Suprapubic skin (tissue), 4 donors: ENCODE measurements at regions not wholly inside any gene's neighbourhood (a gene's known extent, or its start where the extent isn't known, plus 50 kb on each side); places are given as distances from the start of the nearest gene placed in this dataset.

Source experiments
- DNase-seq, 2 donors: peaks; one replicate each; pipeline ENCODE4 v3.0.0-alpha.2; 2019; ENCODE audit warnings: low spot score in 2 of 2
- H3K27ac ChIP-seq: fragments of 200-600 bp; sonication (generic); one replicate; pipeline ENCODE4 v1.5.1; 2019
- H3K27me3 ChIP-seq: fragments of 200-600 bp; sonication (generic); one replicate; pipeline ENCODE4 v1.5.1; 2019
- H3K36me3 ChIP-seq: fragments of 200-600 bp; sonication (generic); one replicate; pipeline ENCODE4 v1.5.1; 2019
- H3K4me1 ChIP-seq: fragments of 200-600 bp; sonication (generic); one replicate; pipeline ENCODE4 v1.5.1; 2019
- H3K4me3 ChIP-seq: fragments of 200-600 bp; sonication (generic); one replicate; pipeline ENCODE4 v1.5.1; 2019; ENCODE audit warnings: mild to moderate bottlenecking
- H3K9me3 ChIP-seq: fragments of 200-600 bp; sonication (generic); one replicate; pipeline ENCODE4 v1.5.1; 2019
- CTCF ChIP-seq, 2 donors: fragments of 200-600 bp in 1 of 2; fragments of 450-650 bp in 1 of 2; sonication (generic) in 1 of 2; IDR thresholded peaks; one replicate each; pipeline ENCODE4 v1.5.1; 2016 to 2019; ENCODE audit warnings: antibody characterized with exemption in 2 of 2, mild to moderate bottlenecking in 1 of 2, moderate library complexity in 1 of 2
- EP300 ChIP-seq: sonication (generic); formaldehyde crosslinking; IDR thresholded peaks from one replicate; pipeline ENCODE4 v1.6.1; 2017; ENCODE audit warnings: antibody characterized with exemption
- POLR2A ChIP-seq, 2 donors: fragments of 450-650 bp; IDR thresholded peaks; one replicate each; pipeline ENCODE4 v1.6.1; 2017; ENCODE audit warnings: antibody characterized with exemption in 2 of 2, mild to moderate bottlenecking in 2 of 2, moderate library complexity in 2 of 2
- POLR2AphosphoS5 ChIP-seq, 3 donors: sonication (generic); formaldehyde crosslinking; IDR thresholded peaks; one replicate each; pipeline ENCODE4 v1.6.1; 2017; ENCODE audit warnings: antibody characterized with exemption in 3 of 3
- WGBS: methylation state at CpG from one replicate; pipeline ENCODE4 v1.1.5; 2018; 5-methylcytosine and 5-hydroxymethylcytosine counted together

GRCh38 chr3:106018102-106018501 lies 149.3 kb upstream of the CBLB start:
- Histone ChIP-seq H3K27me3 (no peaks in the 10 kb centered on the region), H3K4me3 (no peak overlapping the region), H3K36me3 (no peaks in the 10 kb centered on the region), H3K4me1 (no peaks in the 10 kb centered on the region), H3K27ac (no peak overlapping the region), H3K9me3 (no peaks in the 10 kb centered on the region)
- no peak for DNase-seq
- no peak for TF ChIP-seq CTCF (IDR thresholded peaks at IDR 0.05)
- no peak for TF ChIP-seq POLR2AphosphoS5 (IDR thresholded peaks at IDR 0.05)
- TF ChIP-seq POLR2A (IDR thresholded peaks at IDR 0.05), result no peak
- no peak for TF ChIP-seq EP300
- 82% methylated on average over 4 of the region's 4 CpGs for whole genome bisulfite sequencing

- Histone ChIP-seq H3K9me3 (no peaks in the 10 kb centered on the region), H3K27me3 (no peaks in the 10 kb centered on the region), H3K4me3 (no peak overlapping the region), H3K36me3 (no peaks in the 10 kb centered on the region), H3K4me1 (no peaks in the 10 kb centered on the region), H3K27ac (no peak overlapping the region)
- TF ChIP-seq EP300, result no peak
- TF ChIP-seq POLR2AphosphoS5 (IDR thresholded peaks at IDR 0.05), result no peak
- TF ChIP-seq CTCF (IDR thresholded peaks at IDR 0.05), result no peak
- TF ChIP-seq POLR2A (IDR thresholded peaks at IDR 0.05), result no peak
- WGBS, result 93% methylated on average over 5 of the region's 5 CpGs
- no peak for DNase-seq
Observed at GRCh38 chr3:106018929-106019550, 150.2 kb upstream of the CBLB start.

DNA sequence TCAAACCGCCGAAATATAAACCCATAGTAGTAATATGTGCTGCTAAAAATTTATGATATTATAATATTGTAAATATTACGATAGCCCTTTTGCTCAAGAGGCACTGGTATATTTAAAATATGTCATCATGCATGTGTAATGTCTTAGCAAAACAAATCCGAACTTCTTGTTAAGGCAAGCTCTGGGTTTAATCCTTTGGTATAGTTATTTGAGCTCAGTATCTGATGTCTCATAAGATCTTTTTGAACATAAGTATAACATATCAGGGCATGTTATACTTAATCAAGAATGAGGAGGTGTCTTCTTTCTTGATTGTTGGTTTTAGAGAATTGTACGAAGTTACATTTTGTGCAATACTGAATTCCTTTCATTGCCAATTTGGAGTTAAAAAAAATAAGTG lies 154.1 kb upstream of the CBLB start:
- no peaks in the 10 kb centered on the region for H3K36me3 ChIP-seq
- no peak overlapping the region for H3K27ac ChIP-seq
- H3K9me3 ChIP-seq, result no peaks in the 10 kb centered on the region
- no peaks in the 10 kb centered on the region for H3K27me3 ChIP-seq
- 80% methylated on average over 5 of the region's 5 CpGs for WGBS
- TF ChIP-seq CTCF (IDR thresholded peaks at IDR 0.05), result no peak
- TF ChIP-seq POLR2AphosphoS5 (IDR thresholded peaks at IDR 0.05), result no peak
- no peak for TF ChIP-seq POLR2A (IDR thresholded peaks at IDR 0.05)
- no peak for DNase-seq
- peaks cover 8% of the 10 kb centered on the region for H3K4me1 ChIP-seq
- no peak overlapping the region for H3K4me3 ChIP-seq

- WGBS, result 26% methylated on average over 4 of the region's 4 CpGs
- H3K27me3 ChIP-seq, result no peaks in the 10 kb centered on the region
- H3K9me3 ChIP-seq, result no peaks in the 10 kb centered on the region
- TF ChIP-seq POLR2AphosphoS5 (IDR thresholded peaks at IDR 0.05) (no peak), POLR2A (IDR thresholded peaks at IDR 0.05) (no peak), CTCF (IDR thresholded peaks at IDR 0.05) (no peak)
- H3K27ac ChIP-seq, result peak overlapping the region; percentile 7
- no peak overlapping the region for H3K4me3 ChIP-seq
- DNase-seq, result no peak
- H3K36me3 ChIP-seq, result no peaks in the 10 kb centered on the region
- H3K4me1 ChIP-seq, result peaks cover 8% of the 10 kb centered on the region
Observed at GRCh38 chr3:106025151-106025722, 156.4 kb upstream of the CBLB start.

- Histone ChIP-seq H3K27ac (no peak overlapping the region), H3K9me3 (no peaks in the 10 kb centered on the region), H3K27me3 (no peaks in the 10 kb centered on the region), H3K4me1 (peaks cover 4% of the 10 kb centered on the region), H3K4me3 (no peak overlapping the region), H3K36me3 (no peaks in the 10 kb centered on the region)
- DNase-seq, result no peak
- WGBS, result 91% methylated on average over 4 of the region's 4 CpGs
- no peak for TF ChIP-seq POLR2AphosphoS5 (IDR thresholded peaks at IDR 0.05)
- no peak for TF ChIP-seq POLR2A (IDR thresholded peaks at IDR 0.05)
- no peak for TF ChIP-seq EP300
Observed at GRCh38 chr3:106029954-106030626, 161.3 kb upstream of the CBLB start.
